ENCODE measurements at regions not wholly inside any gene's neighbourhood (a gene's known extent, or its start where the extent isn't known, plus 50 kb on each side); places are given as distances from the start of the nearest gene placed in this dataset.

DNA sequence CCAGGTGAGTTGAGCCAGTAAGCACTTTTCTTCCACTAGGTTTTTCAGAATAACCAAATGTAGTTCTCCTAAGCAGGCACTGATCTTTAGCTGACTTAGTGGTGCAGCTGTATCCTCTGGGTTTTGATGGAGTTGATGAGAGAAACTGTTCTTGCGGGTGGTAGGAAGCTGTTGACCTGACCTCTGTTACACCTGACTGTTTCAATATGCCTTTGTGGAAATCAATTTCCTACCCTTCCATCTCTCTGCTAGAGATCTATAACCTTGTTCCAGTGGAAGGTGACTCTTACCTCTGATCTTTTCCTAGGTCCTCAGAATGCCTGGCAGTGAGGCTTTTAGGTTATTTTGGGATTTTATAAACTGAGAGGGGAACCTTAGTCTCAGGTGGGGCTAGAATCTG is 51.6 kb upstream of the MACF1 start:
- no peak overlapping the region for H3K27ac ChIP-seq (ENCODE audit: low read depth, low read length)
- 38 to 90% (median 56%) methylated on average over 1 of the region's 1 CpG for WGBS, 3 donors

DNA sequence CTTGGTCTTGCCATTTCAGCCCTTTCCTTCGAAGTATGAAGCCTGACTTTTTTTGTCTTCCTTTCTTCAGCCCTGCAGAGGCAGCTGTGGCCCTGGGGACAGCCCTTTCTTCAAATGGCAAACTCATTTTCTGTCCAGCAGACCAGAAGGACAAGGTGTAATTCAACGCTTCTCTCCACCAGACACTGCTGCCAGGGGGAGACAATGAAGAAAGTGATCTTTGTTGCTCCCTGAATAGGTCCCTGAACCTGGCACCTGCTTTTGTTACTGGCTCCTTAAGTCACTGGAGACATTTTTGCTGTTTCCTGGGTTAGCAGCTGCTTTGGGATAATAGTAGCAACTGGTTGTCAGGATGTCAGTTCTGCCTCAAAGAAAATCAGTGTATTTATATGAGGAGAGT is 50.8 kb upstream of the MACF1 start:
- no peak overlapping the region for H3K27ac ChIP-seq (ENCODE audit: low read depth, low read length)
- WGBS, 3 donors = 69 to 84% (median 82%) methylated on average over 2 of the region's 2 CpGs

DNA sequence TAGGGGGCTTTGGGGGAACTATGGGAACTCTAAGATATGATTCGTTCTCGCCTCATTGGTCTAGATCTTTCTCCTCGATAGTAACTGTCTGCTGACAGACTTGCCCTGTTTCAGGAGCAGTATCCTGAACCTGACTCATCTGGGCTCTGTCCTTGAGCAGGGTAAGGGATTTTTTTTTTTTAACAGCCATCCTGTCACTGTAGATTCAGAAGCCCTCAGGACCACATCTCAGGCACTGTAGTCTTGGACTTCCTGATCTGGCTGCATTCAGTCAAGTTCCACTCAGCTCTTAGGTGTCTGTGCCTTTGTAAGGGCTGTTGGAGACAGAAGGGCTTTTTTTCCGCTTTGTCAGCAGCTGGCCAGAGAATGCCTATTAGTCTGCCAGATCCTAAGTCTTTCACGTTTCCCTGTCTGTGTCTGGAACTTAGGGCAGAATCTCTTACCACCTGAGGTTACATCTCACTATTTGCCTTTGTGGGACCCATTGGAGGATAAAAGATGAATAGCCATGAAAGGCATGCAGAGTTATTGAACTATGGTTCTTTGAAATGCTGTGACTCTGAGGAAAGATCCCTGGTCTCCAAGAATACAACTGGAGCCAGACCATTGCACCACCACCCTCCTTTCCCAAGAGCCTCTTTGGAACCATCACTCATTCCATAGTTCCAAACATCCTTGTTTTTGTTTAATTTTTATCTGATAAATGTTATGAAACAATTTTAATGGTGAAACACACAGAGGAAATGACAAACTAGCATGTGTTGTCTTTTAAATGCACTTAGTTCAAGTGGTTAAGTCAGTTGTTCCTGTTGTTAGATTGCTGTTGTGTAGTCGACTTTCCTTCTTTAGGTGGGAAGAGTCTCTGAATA is 49.7 kb upstream of the MACF1 start:
- no peak overlapping the region for H3K27ac ChIP-seq (ENCODE audit: low read depth, low read length)
- 59 to 69% (median 60%) methylated on average over 6 of the region's 6 CpGs for WGBS, 3 donors
